Cardiac septum (tissue), 1 donor: ENCODE measurements at regions not wholly inside any gene's neighbourhood (a gene's known extent, or its start where the extent isn't known, plus 50 kb on each side); places are given as distances from the start of the nearest gene placed in this dataset.

ENCODE experiments used
- DNase-seq: peaks from one replicate; pipeline ENCODE4 v3.0.0-alpha.2; 2020; ENCODE audit warnings: low spot score
- intact Hi-C: fragments of 100-400 bp; cut with DNase I; formaldehyde crosslinking; loops from one replicate; pipeline ENCODE4 v1.14.0; 2022
- donor health status: DM: no; HTN: no; CAD: no.

DNA sequence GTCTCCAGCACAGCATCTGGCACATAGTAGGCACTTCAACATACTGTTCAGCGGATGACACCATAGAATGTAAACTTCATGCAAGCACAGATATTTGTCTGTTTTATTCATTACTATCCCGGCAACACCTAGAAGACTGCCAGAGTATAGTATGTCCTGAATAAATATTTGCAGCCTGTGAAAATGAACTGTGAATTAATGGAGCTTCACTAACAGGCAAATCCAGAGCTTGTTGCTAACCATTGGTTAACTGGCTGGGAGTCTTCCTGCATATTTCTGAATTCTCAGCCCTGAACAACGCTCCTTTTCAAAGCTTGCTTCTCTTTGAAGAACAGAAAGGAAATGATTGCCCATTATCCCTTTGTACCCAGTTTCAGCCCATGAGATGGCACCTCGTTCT lies 243.3 kb upstream of the CRY1 start:
- no peak for DNase-seq
- intact Hi-C loops, result no loop called here

DNA sequence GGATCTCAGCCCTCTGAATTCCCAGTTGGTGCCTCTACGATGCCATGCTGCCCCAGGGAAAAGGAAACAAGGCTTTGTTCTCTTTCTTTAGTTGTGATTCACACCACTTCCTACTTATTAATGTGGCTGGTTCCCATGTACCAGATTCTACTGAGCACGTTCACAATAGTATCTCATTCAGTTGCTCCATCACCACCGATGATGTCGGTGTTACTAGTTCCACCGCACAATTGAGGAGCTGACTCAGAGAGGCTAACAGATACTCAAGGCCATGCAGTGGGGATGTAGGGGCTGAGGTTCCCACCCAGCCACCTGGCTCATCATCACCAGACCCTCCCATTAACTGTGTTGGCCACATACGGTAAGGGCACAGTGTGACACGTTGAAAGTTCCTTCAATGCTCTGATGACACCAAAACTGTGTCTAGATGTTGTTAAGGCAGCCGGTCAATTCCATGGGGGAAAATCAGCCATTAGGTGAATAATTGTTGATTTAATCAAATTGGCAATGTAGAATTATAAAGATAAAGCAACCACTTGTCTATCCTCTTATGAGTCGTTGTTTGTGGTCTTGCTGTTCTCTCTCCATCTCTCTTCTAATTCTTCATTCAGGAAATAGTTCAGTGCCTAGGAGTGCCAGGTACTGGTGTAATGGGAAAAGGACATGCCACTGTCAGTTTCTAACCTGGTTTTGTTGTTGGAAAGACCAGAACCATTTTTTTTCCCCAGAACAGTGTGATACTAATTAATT lies 244.2 kb upstream of the CRY1 start:
- intact Hi-C loops, result no loop called here
- DNase-seq, result no peak

DNA sequence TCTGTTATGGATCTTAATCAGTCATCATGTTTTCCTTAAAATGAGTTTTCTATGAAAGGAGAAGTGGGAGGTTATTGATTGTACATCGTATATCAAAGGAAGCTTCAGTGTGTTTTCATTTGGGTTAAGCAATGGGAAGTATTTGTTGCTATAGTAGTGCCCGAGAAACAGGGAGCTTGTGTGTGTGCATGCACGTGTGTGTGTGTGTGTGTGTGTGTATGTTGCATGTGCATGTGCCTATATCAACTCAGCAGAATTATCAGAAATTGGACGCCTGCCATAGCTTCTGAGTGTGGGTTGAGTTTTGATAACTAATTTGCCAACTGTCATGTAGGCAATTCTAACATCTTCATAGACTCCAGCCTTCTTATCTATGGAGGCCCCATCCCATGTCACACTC lies 246.1 kb upstream of the CRY1 start:
- intact Hi-C loops, result no loop called here
- DNase-seq, result no peak

DNA sequence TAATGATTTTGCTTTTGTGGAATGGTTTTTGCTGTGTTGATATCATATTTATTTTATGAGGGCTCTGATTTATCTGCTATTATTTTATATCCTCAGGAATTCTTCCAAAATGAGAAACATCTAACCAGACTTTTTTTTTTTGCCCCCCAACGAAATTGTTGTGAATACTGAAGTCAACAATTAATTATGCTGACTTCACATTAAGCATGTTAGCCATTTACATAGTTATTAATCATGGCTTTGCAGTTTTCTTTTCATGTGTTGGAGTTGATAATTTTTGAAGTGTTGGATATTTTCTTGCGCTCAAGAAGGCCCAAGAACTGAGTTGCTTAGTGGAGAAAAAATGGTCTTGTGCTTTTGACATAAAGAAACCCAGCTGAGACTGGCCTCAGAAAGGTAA lies 246.6 kb upstream of the CRY1 start:
- no peak for DNase-seq
- intact Hi-C loops, result no loop called here

DNA sequence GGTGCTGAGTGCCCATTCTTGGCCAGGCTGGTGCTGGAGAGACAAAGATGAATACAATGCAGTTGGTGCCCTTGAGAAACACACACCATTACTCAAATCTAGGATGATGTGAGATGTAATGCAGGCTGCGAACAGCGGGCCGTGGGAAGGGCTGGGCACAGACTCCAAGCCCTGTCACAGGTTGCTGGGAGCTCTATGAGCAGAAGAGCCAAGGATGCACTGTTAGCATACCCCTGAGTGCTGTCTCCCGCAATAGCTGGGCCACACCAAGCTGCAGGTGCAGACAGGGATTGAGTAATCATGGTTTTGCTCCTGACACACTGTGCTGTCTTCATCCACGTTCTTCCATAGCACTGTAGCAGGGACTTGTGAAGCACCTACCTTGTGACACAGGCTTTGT lies 247.5 kb upstream of the CRY1 start:
- DNase-seq, result no peak
- intact Hi-C loops, result no loop called here

DNA sequence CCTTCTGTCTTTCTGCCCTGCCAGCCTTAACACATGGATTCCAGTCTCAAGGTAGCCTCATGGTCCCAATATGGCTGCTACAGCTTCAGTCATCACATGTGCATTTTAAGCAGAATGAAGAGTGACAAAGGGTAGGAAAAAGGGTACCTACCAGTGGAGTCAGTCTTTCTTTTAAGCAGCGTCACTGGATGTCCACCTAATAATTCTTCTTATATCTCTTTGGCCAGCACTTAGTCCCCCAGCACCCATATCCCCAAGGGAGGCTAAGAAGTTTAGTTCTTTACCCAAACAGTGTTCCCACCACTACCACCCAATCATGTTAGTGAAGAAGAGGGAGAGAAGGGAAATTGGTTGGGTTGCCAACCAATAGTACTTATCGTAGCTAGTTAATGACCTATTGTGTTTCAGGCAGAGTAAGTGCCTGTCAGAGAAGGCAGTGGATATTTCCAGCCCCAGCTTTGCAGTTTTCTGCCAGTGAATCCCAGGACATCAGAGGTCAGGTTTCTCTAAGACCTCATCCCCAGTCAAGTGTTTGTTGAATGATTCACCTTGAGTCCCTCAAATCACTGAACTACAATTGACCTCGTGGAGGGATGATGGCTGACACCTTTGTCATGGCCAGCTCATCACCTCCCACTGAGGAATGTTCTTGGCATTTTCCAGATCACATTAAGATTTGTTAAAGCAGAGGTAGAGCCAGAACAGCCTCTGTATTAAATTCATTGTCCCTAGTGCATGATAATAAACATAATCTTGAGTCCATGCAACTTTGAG lies 250.9 kb upstream of the CRY1 start:
- no peak for DNase-seq
- intact Hi-C loops, result no loop called here

DNA sequence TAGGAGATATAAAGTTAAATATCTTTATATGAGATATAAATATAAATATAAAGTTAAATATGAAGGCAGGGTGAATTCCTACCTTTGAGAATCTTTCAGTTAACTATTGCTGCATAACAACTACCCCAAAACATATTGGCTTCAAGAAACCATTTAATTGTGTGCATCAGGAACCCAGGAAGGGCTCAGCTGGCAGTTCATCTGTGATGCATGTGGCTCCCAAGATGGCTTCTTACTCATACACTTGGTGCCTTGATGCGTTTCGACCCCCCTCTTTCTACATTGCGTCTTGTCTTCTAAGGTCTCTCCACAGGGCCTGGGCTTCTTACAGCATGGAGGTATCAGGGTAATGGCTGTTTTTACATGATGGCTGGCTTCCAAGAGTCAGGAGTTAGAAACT lies 253.9 kb upstream of the CRY1 start:
- DNase-seq, result no peak

DNA sequence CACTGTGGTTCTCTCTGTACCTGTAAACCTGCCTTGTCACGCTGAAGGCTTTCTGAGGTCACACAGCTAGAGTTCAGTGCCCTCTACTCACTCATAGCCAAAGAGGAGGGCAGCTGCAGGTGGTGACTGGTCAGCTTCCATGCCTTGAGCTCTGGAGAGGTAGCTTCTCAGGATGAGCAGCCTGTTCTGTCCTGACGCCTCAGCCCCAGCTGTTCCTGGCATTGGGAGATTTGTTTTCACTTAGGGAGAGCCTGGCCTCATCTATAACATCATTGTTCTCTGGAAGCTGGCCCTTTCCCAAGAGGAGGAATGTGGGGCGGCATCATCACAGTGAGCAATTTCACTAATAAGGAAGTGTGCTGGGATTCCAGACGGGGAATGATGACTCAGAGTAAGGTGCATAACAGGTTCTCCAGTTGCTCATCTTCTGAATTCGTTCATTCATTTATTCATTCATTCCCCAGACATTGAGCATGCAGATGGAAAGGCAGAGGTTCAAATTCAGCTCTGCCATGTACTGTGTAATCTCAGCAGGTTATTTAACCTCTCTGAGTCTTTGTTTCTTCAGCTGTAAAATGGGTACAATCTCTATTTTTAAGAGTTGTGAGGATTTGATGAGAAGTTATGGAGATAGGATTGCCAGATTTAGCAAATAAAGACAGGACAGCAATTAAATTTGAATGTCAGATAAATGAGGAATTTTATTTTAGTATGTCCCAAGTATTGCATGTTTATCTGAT lies 255.8 kb upstream of the CRY1 start:
- intact Hi-C loops, result no loop called here
- no peak for DNase-seq

More for the DNA sequence above, 253.9 kb upstream of the CRY1 start:
- intact Hi-C loops, result no loop called here

DNA sequence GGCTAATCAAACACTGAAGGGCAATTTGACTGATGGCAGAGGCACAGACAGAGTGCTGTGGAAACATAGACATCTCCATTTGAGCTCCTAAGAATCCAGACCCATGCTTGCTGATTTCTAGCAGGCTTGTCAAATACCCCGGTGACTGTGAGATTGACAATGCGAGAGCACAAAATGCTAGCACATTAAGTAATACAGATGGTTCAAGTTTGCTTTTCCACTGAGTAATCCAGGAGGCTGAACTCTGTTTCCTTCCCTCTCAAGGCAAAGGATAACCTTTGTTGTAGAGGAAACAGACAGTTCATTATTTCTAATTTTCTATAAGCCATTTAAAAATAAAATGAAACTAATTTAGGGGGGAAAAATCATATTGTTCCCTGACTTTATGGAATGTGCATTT lies 256.5 kb upstream of the CRY1 start:
- no peak for DNase-seq
- intact Hi-C loops, result no loop called here

DNA sequence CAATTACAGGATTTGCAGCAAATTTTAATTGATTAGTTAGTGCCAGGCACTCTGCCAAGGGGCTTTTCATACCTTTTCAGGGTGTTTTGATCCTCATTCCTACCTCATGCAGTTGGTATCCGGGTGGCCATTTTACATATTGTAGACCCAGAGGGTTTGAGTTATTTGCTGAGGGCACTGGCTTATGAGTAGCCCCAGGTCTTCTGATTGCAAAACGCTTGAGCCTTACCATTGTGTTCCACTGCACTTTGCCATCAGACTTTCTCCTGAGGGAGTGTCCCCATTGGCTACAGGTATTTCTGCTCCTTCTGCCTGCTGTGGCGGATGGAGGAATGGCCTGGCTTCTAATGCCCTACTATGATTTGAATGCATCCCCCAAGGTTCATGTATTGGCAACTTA lies 257.8 kb upstream of the CRY1 start:
- no peak for DNase-seq
- intact Hi-C loops, result no loop called here

DNA sequence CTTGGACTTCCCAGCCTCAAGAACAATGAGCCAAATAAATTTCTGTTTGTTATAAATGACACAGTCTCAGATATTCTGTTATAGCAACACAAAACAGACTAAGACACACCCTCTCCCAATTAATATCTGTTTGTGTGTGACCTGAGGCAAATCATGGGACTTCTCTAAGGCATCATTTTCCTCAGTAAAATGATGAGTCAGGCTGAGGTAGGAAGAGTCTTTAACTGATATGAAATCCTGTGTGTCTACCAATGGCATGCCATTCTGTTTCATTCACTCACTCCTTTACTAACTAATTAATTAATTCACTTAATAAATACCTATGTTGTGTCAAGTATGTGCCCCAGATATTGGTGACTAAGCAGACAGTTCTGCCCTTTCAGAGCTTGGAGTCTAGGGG lies 258.4 kb upstream of the CRY1 start:
- no peak for DNase-seq
- intact Hi-C loops, result no loop called here

DNA sequence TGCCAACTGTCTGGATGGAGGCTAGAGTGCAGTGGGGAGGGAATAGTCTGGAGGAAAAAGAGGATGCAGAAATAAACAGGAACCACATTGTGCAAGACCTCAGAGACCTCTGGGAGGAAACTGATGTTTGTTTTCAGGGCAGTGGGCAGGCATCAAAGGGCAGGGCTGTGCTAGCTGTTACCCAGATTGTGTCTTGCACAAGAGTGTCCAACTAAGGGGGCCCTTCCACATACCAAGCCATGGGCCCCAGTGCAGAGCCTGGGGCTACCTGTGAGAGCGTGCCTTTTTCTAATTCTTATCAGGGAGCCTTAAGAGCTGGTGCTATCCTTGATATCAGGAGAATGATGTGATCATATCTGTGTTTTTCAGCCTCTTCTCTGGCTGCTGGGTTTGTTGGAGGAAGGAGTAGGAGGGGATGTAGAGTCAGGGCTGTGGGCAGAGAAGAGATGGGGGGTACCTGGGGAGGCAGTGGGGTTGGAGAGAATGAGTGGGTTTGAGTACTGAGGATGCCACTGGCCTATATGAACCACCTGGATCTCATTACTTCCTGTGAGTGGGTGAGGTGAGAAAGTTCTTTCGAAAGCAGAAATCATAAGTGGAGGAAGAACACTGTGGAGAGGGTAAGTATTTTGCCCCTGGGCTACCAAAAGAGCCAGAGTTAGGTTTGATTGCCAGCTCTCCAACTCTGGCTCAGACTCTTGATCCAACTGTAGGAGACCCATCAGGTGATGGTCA lies 259.2 kb upstream of the CRY1 start:
- intact Hi-C loops, result no loop called here
- DNase-seq, result no peak

DNA sequence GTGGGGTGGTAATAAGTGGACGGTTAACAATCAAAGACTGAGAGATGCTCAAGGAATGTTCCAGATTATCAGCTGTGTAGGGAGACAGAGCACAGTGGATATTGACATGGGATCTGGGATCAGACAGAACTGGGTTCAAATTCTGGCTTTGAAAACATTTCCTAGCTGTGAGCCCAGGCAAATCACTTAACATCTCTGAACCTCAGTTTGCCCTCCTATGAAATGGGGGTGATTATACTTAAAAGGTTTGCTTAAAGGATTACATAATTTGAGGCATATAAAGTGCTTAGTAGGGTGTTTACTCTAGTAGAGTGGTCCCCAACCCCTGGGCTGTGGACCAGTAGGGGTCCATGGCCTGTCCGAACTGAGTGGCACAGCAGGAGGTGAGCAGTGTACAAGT lies 260.0 kb upstream of the CRY1 start:
- intact Hi-C loops, result no loop called here
- DNase-seq, result no peak

DNA sequence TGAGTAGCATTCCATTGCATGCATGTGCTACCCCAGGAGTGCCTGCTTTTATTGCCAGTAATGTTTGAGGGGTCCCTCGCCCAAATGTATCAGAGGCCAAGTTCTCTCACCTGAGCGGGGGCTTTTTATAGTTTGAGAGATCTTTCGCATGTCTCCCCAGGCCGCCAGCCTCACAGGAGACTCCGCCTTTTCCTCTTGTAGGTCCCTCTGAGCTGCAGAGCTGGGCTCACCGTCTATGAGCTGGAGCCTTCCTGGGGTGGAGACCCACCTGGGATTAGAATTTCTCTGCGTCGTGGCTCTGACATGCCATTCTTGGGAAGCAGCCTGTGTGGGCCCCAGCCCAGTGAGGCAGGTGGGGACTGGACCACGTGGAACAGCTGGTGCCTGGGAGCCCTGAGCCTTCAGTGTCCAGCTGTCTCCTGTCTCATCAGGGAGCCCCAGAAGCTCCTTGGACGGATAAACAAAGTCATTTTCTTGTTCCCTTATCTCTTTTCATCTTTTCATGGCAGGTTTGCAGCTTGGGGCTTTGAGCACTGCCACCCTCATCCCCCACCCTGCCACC lies 261.7 kb upstream of the CRY1 start:
- intact Hi-C loops, result no loop called here
- DNase-seq, result no peak

DNA sequence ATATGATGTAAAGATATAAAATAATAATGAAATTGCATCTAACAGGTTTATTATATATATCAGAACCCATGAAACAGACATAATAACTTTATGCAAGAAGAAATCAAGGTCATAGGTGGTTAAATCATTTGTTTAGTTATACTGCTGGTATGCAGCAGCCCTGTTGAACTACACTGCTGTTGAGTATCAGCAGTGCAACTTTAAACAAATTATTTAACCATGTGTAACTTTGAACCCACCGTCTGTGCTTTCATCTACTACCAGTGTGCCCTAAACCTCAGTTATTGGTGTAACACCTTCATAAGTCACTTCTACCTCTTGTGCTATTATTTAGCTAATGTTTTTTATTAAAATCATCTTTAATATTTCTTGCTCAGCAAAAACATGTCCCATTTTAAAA lies 262.3 kb upstream of the CRY1 start:
- intact Hi-C loops, result no loop called here
- no peak for DNase-seq

DNA sequence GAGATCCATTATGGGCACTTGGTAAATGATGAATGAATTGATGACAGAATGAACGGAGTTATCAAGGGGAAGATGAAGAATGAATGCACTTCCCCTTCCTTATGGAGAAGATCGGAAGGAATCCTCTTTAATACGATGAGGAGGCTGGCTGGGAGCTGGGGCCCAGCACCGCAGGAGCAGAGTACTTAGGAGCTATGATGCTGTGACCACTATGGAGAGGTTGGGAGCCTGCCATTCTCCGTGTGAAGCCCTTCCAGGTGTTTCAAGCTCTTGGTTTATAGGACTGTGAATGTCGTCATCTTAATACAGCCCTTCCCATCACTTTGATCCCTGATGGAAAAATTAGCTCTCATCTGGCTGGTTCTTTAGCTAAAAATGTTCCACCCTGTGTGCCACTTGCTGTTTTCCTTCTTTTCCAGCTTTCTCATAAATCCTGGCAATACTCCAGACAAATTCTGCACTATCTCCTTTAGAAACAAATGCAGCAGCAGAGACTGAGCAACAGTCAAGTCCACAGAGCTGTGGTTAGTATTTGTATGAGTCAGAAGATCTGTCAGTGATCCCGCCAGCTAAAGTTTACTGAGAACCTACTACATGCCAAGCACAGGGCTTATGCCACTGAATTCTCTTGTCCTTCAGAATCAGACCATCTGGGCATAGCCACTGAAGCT lies 263.1 kb upstream of the CRY1 start:
- intact Hi-C loops, result no loop called here
- no peak for DNase-seq

DNA sequence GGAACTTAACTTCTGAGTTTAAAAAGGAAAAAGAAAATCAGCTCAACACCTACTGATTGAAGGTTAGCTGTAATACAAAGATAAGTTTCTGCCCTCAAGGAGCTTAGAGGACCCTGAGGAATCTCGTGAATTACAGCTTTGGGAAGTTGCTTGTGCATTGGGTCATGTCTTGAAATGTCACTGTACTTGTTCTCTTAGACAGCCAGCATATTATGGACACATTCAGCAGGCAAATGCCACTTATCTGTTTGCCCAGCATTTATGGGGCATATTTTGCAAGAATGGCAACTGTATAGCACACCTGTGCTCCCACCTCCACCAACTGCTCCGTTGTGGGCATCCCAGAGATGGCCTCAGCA lies 263.6 kb upstream of the CRY1 start:
- intact Hi-C loops, result no loop called here
- DNase-seq, result no peak

DNA sequence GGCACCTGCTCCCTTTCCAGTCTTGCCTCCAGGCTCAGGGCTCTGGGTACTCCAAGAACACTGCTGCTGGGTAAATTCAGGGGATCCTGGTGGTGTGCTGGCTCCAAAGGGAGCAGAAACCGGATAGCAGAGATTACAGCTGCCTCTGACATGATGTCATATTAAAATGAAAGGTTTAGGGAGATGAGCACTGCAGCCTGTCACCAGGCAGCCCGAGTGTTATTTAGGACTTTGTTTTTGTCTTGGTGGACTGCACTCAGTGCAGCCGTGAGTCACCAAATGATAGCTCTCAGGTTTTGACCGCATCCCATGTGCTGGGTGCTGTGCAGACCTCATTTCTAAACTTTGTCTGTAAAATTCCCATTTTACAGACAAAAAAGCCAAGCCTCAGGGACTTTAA lies 266.0 kb upstream of the CRY1 start:
- intact Hi-C loops, result no loop called here
- DNase-seq, result peak; percentile 29

DNA sequence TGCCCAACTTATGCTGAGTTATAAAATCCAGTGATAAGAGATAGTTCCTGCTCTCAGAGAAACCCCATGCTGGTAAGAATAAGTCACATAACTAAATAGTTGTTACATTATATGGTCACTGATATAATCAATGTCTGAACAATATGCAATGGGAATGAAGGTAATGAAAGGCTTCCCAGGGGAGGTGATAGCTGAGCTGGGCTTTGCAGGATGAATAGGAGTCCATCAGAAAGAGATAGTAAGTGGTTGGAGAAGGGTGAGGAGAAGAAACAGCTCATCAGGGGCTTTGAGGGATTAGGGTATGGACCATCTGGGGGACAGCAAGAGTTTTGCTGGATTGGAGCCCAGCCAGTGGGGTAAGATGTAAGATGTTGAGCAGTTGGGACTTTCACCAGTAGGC lies 266.7 kb upstream of the CRY1 start:
- intact Hi-C loops, result no loop called here
- DNase-seq, result peak; percentile 3
